ENCODE measurements at regions not wholly inside any gene's neighbourhood (a gene's known extent, or its start where the extent isn't known, plus 50 kb on each side); places are given as distances from the start of the nearest gene placed in this dataset.
"Not testable (repeated sequence)": the region's sequence is repeated elsewhere in the genome, so short reads cannot be mapped to it uniquely, and the experiment has no call there.

GRCh38 chr20:29891555-29891954, 1365.9 kb upstream of the DEFB115 start:
- FAIRE-seq; POLR2A ChIA-PET; H3K4me1 ChIP-seq (replicated peaks in 1 of 2; ENCODE audit: control insufficient read depth in 2 of 2, insufficient read depth in 2 of 2, low read length in 2 of 2); H4K20me1 ChIP-seq (replicated peaks; ENCODE audit: control insufficient read depth, insufficient read depth, low read length); intact Hi-C loops (cut with micrococcal nuclease); H3K9me1 ChIP-seq (ENCODE audit: control insufficient read depth, insufficient read depth, low read length); H3K36me3 ChIP-seq (ENCODE audit: control insufficient read depth, insufficient read depth, low read length); H3K79me2 ChIP-seq (ENCODE audit: control insufficient read depth, insufficient read depth, low read length); H2AFZ ChIP-seq (ENCODE audit: low read depth, low read length); H3K4me3 ChIP-seq; CTCF ChIA-PET (ENCODE audit: low intra/inter-chr PET ratio); H3K27me3 ChIP-seq (ENCODE audit: control insufficient read depth in 2 of 2, insufficient read depth in 2 of 2, low read length in 2 of 2); H3K4me2 ChIP-seq (ENCODE audit: insufficient read depth, low read length); ATAC-seq; H3K9ac ChIP-seq (ENCODE audit: insufficient read depth in 1 of 2, low read depth in 2 of 2, low read length in 2 of 2); H3K27ac ChIP-seq (ENCODE audit: extremely low read depth, low read depth, low read length); H3K9me3 ChIP-seq (replicated peaks; ENCODE audit: control insufficient read depth, insufficient read depth, low read depth, low read length); BruUV-seq (replicated peaks); in situ Hi-C loops (cut with MboI); DNase-seq (ENCODE audit: extremely low read depth in 1 of 4, low spot score in 3 of 4): not testable (repeated sequence)
- 2% methylated on average over 5 of the region's 5 CpGs for WGBS (ENCODE audit: insufficient coverage, low coverage, missing lambda C conversion rate)

Small RNA genes lying in the stretch of these regions (small RNA-seq; reads per million reads assigned to genes)
- 0.26 reads per million for gene RF00002
